HG02885 (cell line): ENCODE measurements at regions not wholly inside any gene's neighbourhood (a gene's known extent, or its start where the extent isn't known, plus 50 kb on each side); places are given as distances from the start of the nearest gene placed in this dataset.

Experiments
- ATAC-seq: cut with Tn5 transposase; IDR thresholded peaks from one replicate; pipeline ENCODE4 v1.9.1; 2021; ENCODE audit warnings: mild to moderate bottlenecking; ENCODE audit not compliant: unreplicated experiment, poor library complexity

DNA sequence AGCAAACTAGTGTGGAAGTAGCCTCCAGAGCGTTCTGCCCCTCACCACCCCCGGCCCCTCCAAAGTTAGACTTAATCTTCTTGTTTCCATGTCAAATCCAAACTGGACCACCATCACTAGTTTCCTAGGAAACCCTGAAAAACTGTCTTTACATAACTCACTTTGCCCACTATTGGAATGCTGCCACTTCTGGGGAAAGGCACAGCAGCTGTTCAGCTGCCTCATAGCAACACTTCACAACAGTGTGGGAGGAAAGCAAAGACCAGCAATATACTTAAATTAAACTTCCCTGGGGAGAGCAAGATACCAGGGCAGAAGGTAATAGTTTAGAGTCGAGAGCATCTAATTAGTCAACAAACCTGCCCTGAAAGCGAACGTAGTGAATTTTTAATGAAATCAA is 452.2 kb downstream of the KCNJ2 start:
- no peak for ATAC-seq

DNA sequence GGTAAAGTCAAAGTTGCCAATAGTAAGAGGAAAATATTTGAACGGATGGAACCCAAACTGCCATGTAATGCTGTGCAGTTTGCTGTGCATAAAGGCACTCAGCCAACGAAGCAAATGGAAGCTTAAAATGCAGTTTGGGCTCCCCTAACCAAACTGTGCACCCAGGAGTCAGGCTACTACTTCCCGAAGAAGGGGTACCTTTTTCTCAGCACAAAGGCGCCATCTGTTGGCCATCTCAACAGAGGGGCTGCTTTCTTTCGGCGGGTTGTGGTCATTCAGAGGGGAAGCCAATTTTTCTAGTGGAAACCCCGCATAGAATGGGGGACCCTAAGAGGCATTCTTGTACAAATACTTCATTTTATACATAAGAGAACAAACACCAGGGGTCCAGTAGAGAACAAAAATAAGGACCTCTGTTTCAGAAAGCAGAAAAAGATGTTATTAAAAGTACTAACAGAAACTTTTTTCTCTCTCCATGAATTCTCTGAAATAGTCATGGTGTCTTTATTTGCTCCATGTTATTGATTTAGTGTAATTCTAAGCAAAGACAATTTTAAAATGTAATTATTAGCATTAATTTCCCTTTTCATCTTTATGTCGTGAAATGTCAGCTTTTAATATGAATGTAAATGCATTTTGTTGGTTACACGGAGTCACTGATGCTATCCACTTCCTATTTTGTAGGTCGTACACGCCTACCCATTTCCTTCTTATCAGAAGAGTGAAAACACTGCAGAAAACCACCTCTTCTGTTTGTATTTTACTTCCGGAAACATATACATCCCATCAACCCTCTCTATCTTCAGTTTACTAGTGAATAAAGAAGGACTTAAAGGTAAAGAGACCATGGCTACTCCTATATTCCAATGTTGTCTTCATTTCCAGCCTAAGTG is 453.3 kb downstream of the KCNJ2 start:
- no peak for ATAC-seq

DNA sequence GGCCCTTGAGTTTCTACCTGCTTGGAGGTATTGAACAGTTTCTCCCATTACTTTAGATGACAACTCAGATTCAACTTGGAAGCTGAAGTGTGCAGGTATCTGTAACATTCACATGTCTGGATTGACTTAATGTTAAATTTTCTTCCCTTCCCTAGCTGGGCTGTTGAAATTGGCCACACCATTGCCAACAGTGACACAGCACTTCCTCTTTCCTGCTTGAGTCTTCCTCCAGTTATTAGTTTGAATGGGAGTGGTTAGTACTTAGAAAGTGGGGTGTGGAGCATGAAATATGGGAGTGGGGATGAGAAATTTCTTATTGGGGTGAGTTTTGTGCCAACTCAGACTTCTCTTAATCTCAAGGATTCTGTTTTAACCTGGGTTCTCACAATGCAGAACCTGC is 454.9 kb downstream of the KCNJ2 start:
- ATAC-seq, result no peak

DNA sequence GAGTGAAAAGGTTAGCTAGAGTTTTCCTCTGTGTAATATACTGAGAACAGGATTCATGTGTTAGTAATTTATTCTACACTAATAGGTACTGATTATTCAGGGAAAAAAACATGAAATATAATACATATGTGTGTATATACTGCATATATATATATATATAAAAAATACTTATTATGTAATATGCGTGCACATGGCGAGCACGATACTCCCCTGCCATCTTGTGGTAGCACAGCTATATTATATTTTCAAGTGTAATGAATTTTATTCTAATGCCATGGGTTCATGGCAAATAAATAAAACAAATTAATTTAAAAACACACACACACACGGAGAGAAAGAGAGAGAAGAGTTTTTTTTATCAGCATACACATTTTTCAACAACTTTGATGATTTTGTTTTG is 460.6 kb downstream of the KCNJ2 start:
- ATAC-seq, result no peak

DNA sequence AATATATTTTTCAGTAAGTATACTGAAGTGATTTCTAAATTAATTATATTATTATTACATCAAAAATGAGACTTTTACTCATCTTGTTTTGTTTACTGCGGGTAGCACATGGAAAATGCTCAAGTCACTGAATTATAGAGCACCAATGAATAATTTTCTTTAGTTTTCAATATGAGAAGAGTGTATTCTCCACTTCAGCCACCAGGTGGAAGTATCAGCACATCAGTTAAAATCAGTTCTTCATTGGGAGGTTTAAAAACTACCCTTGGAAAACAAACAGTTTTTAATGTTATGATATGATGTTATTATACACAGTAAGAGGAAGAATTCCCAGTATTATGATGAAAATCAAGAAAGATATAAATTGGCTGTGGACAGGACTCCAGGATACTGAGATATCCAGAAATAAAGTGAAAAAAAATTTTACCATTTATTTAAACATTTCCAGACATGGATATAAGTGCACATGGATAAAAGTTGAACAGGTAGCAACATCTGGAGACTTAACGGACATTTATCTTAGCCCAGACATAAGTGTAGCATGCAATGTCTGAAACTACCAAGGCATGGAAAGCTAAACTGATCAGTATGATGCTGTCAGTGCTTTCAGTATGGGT is 467.3 kb downstream of the KCNJ2 start:
- peak; percentile 64 for ATAC-seq

DNA sequence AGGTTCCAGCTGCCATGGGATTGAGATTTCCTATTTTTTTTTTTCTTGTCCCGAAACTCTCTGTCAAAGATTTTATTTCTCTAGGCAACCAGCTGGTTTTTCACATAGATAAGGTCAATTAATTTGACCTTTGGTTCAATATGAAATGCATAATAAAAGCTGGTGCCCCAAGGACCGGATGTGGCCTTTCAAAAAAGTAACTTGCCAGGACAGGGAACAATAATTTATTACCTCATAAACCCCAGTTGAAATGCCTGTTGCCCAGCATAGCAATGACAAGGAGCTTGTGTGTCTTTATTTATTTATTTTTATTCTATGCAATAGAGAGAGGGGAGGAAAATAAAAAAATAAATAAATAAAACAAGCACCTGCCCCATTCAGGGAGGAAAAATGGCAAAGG is 472.7 kb downstream of the KCNJ2 start:
- ATAC-seq, result no peak

DNA sequence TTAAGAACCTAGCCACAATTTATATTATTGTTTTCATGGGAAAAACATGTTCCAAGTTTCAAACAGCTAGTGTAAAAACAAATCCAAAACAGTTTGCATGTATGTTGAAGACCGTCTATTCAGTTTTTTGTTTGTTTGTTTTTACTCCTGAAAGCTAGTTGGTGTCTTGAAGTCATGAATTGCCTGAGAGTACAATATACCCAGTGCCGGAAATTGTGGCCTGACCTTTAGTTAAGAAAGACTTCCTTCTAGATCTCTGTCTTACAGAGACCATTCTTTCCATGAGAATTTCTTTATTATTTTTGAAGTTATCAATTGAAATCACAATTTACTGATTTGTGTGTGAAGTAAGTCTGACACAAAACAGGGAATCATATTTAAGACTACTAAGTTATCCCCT is 474.8 kb downstream of the KCNJ2 start:
- ATAC-seq, result no peak

DNA sequence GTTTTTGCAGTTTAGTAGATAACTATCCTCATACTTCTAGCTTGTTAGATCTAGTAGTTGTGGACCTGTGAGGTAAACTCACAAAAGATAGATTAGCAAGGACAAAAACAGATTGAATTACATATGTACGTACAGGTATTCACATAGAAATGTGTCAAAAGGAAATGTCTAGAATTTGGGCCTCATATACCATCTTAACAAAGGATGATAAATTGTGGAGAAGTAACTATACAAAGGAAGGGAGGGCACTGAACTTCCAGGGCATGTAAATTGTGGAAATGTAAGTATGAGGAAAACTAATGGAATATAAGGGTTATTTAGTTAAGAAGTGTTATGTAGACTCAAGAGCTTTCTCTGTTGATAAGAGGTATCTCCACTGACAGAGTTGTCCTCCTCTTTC is 477.3 kb downstream of the KCNJ2 start:
- no peak for ATAC-seq

DNA sequence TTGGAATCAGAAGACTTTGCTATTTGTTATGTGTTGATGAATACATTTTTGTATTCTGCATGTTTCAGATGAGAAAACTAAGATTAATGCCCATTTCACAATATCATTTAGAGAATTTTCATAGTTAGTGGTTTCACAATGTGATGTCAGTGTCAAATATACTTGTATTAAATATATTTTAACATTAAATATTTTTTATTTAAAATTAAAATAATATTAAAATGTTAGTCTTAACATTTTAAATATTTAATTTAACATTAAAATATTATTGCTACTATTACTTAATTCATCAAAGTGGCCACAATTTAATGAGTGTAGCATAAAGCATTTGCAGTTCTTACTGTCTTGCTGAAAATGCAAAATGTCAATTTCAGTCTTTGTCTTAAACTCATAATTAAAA is 478.8 kb downstream of the KCNJ2 start:
- ATAC-seq, result no peak

DNA sequence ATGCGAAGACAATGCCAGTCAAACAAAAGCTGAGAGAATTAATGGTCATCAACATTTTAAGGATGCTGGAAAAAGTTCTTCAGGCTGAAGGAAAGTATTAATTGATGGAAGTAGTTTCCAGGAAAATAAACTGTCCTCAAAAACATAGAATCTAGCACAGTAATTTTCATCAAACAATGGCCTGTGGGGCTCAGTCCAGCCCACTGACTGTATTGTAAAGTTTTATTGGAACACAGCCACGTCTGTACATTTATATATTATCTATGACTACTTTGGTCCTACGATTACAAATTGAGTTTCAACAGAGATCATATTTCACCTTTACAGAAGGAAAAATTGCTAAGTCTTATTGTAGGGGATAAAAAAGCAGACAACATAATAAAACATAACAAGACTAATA is 484.5 kb downstream of the KCNJ2 start:
- ATAC-seq, result no peak

DNA sequence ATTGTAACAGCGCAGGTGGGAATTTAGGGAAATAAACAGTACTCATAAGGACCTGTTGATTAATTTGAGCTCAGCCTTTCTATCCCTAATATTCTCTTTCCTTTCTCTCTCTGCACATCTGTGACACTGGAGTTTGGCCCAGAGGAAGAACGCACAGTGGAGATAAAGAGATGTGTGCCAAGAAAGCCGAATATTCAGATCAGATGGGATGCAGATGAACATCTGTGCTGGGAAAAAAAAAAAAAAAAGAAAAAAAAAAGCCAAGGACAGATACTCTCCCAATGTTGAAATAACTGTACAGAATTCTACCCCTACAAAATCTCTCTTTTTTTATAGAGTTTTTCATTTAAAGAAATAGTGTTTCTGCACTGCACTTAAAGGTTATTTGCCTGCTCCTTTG is 485.4 kb downstream of the KCNJ2 start:
- ATAC-seq, result no peak

DNA sequence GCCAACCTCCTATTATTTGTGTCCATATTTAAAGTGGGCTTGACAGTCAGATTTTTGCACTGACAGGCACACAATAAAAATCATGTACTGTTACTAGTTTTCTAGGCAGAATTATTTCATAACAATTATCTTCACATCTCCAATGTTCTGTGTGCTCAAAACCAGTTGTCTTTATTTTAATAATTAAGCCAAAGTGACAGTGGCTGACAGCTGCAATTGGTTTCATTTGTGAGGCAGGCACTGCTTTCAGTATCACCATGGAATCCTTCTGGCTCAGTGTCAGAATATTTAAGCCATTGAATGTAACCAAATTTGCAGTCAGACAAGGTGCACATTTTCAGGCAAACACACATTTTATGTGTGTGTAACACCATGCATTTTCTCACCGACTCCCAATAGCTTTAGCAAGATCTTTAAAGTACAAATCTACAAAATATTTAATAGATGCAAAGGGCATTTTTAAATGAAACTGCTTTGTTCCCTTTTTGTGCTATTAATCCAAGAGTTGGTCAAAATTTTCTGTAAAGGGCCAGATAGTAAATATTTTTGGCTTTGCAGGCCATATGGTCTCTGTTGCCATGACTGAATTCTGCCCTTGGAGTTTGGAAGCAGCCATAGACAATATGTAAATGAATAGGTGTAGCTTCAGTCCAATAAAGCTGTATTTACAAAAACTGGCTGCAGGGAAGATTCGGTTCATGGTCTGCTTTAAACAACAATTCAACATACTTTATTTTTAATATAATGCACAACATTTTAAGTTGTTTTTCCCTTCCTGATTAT is 486.0 kb downstream of the KCNJ2 start:
- ATAC-seq, result no peak

DNA sequence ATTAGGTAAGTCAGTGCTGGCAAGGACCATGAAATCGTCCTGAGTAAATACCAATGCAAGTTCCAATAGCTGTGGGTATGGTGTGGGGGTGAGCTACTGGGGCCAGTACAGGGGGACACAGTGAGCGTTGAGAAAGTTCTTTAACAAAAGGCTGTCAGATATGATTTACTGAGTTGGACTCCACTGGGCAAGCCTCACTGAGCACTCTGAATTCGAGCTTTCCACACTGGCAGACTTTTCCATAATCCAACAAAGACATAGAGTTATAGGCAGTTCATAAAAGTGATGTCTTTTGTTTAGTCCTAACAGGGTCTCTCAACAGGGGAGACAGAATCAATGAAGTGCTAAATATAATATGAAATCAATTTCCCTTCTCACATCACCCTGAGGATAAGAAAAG is 489.0 kb downstream of the KCNJ2 start:
- ATAC-seq, result no peak

DNA sequence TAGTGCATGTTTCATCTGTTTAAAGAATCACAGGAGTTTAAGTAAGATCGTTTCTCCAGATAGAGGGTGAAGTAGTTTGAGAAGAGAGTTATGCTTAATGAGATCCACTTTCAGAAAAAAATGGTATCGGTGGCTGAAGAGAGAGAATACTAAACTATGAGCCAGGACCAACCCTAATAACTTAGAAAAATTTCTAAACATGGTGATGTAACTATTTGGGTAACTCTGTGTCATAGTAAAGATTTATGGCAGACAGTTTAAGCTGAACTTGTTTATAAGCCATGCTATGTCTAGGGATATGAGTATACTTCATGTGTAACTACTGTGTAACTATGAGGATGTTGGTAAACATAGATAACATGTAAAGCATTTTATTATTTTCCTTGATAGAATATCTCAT is 489.5 kb downstream of the KCNJ2 start:
- no peak for ATAC-seq

DNA sequence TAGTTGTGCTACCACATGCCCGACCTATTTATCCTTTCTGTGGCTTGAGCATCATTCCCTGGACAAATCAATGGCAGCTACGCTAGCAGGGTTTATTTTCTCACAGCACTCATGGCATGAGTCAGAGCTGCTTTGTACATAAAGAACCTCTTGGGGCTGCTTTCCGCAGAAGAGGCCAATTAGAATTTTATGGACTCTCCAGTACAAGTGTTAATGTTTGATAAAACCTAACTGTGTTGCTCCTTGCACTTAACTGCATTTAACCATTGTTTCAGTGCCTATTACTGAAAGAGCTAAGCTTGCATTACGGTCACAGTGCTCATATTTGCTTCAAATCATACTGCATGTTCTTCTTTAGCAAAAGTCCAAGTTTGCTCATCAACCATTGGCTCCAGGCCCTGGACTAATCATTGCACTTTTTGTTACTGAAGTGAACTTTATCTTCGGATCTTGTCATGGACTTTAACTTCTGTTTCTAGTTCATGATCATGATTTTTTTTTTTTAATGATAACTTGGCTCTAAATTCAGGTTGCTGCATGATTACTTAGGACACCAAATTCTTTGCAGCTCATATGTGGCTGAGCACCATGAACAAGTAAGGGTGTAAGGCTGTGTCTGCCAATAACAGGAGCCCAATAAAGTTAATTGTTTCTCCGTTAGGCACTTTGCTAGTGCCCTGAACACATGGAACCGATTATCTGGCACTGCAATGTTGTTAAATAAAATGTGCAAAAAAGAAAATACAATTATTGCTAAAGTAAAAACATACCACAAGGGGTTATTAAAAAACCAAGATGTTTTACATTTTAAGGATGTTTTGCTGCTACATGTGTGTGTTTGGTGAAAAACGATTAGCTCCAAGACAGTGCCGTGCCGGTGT is 492.2 kb downstream of the KCNJ2 start:
- no peak for ATAC-seq

DNA sequence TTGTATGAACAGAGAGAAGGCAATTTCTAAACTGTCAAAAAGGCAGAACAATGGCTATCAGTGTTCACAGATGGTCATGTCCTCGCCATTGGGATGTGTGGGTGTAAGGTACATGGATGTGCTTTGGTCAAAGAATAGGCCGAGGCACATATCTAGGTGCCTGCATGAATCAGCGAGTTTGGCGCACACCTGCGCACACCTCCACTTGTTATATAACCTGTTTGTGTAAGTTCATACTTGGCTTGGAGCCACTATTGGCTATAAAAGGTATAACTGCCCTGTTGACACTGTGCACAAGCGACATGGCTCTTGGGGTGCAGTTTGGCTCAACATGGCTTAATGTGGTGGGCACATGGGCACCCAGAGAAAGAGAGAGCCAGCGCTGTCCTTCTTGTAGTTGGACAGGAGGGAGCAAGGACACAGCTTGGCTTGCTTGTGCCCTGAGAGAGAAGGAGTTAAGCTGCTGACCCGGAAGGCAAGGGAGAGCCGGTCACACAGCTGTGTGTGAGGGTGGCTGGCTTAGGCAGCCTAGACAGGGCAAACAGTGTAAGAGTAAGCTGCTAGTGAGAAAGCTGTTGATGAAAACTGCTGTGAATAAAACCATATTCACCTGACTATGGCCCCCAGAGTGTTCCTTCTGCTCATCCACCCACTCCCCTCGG is 499.1 kb downstream of the KCNJ2 start:
- no peak for ATAC-seq

DNA sequence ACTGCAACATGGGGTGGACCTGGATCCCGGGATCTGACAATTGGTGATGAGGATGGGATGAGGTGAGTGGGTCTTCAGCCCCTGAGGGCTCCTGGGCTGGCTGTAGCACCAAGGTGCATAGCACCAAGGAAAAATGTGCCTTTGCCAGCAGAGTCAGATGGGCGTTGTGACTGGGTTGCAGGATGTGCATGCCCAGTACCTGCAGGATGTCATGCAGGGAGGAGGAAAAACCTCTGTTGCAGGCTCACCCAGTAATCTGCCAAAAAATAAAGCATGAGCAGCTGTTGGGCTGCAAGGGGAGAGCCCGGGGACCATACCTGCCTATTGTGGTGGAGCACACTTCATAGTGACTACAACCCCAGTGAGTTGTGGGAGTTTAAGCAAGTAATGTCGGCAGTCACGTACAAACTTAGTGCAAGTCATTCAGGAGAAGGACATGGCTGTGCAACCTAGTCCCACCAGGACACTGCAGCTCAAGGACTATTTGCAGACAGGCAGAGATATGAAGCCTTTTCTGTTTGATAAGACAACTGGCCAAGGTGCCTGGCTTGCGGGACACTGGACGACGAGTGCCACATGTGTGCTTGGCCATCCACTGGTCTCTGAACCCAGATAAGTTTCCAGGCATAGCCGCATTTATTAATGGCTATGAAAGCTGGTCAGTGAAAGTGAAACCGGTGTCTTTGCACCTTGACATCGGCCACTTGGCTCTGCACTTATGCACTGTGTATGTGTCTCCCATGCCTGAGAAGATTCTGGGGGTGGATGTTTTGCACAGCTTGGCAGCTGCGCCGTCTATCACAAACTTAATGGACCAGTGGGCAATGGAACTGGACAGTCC is 499.8 kb downstream of the KCNJ2 start:
- ATAC-seq, result no peak

DNA sequence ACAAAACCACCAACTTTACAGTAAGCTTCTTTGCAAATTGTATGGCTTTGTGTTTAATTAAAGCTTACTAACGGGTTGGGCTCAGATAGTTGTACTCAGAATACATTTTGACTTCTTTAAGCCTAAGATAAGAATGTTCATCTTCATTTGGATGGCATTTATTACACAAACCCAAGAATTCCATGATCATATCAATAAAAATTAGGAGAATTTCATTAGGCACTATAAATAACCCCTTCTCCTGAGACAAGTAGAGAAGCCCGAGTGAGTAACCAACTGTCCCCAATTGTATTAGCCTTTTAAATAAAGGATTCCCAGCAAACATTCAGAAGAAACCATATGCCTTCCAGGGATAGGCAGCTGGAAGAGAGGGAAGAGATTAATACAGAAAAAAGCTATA is 504.7 kb downstream of the KCNJ2 start:
- no peak for ATAC-seq

DNA sequence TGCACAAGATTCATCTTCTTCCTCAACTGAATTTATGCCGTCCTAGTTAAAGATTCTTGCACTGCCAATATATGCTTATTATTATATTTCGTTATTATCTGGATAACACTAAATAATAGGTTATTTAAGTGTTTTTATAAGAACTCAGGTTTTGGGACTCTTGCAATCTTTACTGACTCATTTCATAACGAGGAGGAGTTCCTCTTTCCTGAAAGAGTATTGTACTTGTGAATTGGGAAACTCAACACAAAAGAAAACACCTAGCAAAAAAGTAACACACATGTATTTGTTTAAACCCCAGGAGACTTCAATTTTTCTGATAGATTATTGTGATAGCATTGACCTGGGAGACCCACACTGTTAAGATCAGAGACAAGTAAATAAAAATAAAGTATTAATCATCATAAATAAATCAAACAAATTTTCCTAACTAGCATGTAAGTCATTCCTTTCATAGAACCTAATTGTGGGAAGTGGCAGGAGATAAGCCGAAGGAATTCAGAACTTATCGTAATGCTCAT is 505.8 kb downstream of the KCNJ2 start:
- ATAC-seq, result no peak
